ENCODE measurements at regions not wholly inside any gene's neighbourhood (a gene's known extent, or its start where the extent isn't known, plus 50 kb on each side); places are given as distances from the start of the nearest gene placed in this dataset.
"Not testable (repeated sequence)": the region's sequence is repeated elsewhere in the genome, so short reads cannot be mapped to it uniquely, and the experiment has no call there.

DNA sequence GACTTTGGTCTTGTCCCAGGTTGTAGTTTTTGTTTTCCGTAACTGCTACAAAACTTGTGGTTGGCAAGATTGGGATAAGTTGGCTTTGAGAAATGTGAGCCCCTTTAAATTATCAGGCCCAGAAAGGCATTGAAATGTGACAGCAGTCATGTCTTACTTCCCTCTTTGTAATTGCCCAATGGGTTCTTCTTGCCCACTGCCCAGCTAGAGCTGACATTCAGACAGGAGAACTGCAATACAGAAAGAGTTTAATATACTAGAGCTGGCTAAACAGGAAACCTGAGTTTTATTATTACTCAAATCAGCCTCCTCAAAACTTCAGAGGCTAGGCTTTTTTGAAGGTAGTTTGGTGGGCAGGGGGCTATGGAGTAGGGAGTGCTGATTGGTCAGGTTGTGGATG is 288.3 kb downstream of the ZNF674 start:
- H3K4me1 Mint-ChIP-seq: peaks cover 2% of the 10 kb centered on the region
- POLR2A ChIA-PET: no interaction called here
- no peaks in the 10 kb centered on the region for H3K27me3 Mint-ChIP-seq
- H3K4me3 Mint-ChIP-seq: no peak overlapping the region
- H3K9me3 Mint-ChIP-seq: no peaks in the 10 kb centered on the region
- no peak overlapping the region for H3K27ac Mint-ChIP-seq
- ATAC-seq (ENCODE audit: low read depth): no peak
- no peaks in the 10 kb centered on the region for H3K36me3 Mint-ChIP-seq
- no peak for DNase-seq

DNA sequence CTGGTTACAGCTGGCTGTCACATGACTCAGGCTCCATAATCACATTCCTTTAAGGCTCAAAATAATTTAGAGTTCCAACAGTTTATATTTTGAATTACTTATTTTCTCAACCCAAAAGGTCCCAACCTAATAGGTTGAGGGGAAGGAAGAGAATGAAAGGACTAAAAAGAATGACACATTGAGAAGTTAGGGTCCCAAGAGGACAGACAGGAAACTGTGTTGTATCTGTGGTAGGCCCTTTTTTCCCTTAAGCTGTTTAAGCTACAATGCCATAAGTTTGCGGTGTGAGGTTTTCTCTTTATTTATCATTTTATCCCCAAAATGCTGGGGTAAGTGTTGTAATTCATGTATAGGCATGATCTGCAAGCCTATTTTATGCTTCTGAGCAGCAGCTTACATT is 290.2 kb downstream of the ZNF674 start:
- POLR2A ChIA-PET: no interaction called here
- Mint-ChIP-seq H3K27ac (no peak overlapping the region), H3K27me3 (no peaks in the 10 kb centered on the region), H3K4me3 (no peak overlapping the region), H3K4me1 (peaks cover 2% of the 10 kb centered on the region), H3K9me3 (no peaks in the 10 kb centered on the region), H3K36me3 (no peaks in the 10 kb centered on the region)
- DNase-seq (no peak), ATAC-seq (ENCODE audit: low read depth) (no peak)

DNA sequence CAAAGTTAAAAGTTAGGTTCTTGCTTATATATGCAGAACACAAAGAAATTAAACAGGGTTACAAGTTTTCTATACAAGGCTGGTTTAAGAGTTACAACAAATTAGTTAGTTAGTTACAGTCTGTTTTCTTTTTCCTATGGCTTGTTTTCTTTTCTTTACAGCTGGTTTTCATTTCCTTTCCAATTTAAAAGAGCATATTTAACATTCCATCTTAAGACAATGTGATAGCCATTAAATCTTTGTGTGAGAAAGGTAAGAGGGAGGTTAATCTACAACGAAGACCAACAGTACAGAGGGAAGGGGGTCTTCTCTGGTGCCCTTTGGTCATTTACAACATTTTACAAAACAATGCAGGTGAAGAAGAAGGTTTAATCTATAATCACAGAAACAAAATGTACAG is 290.6 kb downstream of the ZNF674 start:
- no peak for DNase-seq
- H3K27me3 Mint-ChIP-seq: no peaks in the 10 kb centered on the region
- no peak overlapping the region for H3K4me3 Mint-ChIP-seq
- H3K4me1 Mint-ChIP-seq: peaks cover 2% of the 10 kb centered on the region
- no peaks in the 10 kb centered on the region for H3K36me3 Mint-ChIP-seq
- H3K27ac Mint-ChIP-seq: no peak overlapping the region
- no peaks in the 10 kb centered on the region for H3K9me3 Mint-ChIP-seq
- ATAC-seq (ENCODE audit: low read depth): no peak
- POLR2A ChIA-PET: no interaction called here

DNA sequence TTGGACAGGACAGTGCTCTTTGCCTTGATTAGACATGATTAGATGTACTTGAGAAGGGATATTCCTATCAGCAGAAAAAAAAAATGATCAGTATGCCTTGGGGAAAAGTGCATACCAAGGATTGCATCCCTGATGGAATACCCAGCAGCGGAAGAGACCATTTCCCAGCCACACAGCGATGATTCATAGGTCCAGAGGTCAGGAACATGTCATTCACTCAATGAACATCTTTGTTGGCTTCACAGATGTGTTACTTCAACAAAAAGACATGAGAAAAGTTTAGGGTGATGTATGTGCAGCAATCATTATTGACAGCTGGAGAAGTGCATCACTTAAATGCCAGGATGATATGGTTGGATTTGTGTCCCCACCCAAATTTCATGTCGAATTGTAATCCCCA is 293.5 kb downstream of the ZNF674 start:
- H3K27ac Mint-ChIP-seq: no peak overlapping the region
- H3K4me3 Mint-ChIP-seq: no peak overlapping the region
- H3K36me3 Mint-ChIP-seq: no peaks in the 10 kb centered on the region
- no peaks in the 10 kb centered on the region for H3K9me3 Mint-ChIP-seq
- POLR2A ChIA-PET: no interaction called here
- no peaks in the 10 kb centered on the region for H3K27me3 Mint-ChIP-seq
- ATAC-seq (ENCODE audit: low read depth) (no peak), DNase-seq (no peak)
- H3K4me1 Mint-ChIP-seq: no peaks in the 10 kb centered on the region

DNA sequence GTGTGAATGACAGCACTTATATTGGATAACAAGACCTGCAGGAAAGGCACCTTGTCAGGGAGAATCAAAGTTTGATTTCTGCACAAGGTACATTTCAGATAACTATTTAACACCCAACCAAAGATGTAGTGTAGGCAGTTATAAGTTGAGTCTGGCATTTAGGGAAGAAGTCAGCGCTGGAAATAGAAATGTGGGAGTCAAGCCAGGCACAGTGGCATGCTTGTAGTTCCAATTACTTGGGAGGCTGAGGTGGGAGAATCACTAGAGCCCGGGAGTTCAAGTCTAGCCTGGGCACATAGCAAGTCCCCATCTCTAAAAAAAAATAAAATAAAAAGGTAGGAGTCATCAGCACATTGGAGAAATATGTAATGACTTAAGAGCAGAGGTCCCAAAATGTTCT is 295.1 kb downstream of the ZNF674 start:
- DNase-seq (no peak), ATAC-seq (ENCODE audit: low read depth) (no peak)
- POLR2A ChIA-PET: no interaction called here
- H3K4me1 Mint-ChIP-seq: no peaks in the 10 kb centered on the region
- no peaks in the 10 kb centered on the region for H3K27me3 Mint-ChIP-seq
- H3K9me3 Mint-ChIP-seq: peaks cover under 1% of the 10 kb centered on the region
- H3K4me3 Mint-ChIP-seq: no peak overlapping the region
- no peak overlapping the region for H3K27ac Mint-ChIP-seq
- no peaks in the 10 kb centered on the region for H3K36me3 Mint-ChIP-seq

DNA sequence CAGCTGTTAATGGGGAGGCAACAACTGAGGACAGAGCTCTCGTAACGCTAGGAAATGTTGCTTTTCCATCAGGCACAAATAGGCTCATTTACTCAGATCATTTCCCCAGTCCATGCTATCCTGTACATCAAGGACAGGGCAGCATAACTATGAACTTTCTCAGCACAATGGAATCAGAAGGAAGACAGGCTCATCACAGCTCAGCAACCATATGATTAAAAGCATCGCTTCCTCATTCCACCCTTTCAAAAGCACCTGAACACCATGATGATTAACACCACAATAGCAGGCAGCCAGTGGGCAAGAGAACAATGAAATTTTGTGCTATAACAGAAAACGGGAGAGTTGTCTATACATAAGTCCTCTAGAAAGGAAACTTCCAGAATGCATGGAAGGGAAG is 297.8 kb downstream of the ZNF674 start:
- Mint-ChIP-seq H3K9me3 (peaks cover 2% of the 10 kb centered on the region), H3K4me3 (no peak overlapping the region), H3K27ac (no peak overlapping the region), H3K4me1 (no peaks in the 10 kb centered on the region), H3K27me3 (no peaks in the 10 kb centered on the region), H3K36me3 (no peaks in the 10 kb centered on the region)
- DNase-seq (no peak), ATAC-seq (ENCODE audit: low read depth) (no peak)
- POLR2A ChIA-PET: no interaction called here

DNA sequence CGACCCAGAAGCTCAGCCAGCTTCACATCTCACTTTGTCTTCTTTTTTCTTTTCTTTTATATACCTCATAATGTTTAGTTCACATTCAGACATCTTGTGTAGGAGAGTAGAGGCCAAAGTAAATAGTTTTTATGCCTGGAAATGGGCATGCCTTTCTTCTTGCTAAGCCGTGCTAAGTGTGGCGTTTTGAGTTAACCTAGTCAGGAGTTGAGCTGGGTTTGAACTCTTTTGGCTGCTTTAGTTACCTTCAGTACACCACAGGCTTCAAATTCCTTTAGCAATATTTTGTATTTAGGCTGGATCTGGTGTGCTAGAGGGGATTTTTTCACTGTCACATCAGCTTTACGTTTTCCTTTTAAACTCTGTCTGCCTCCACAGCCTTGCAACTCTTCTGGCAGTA is 300.8 kb downstream of the ZNF674 start:
- H3K27ac Mint-ChIP-seq: no peak overlapping the region
- peaks cover 2% of the 10 kb centered on the region for H3K9me3 Mint-ChIP-seq
- ATAC-seq (ENCODE audit: low read depth): no peak
- POLR2A ChIA-PET: no interaction called here
- H3K4me1 Mint-ChIP-seq: no peaks in the 10 kb centered on the region
- no peak for DNase-seq
- H3K4me3 Mint-ChIP-seq: no peak overlapping the region
- H3K36me3 Mint-ChIP-seq: no peaks in the 10 kb centered on the region
- H3K27me3 Mint-ChIP-seq: no peaks in the 10 kb centered on the region

DNA sequence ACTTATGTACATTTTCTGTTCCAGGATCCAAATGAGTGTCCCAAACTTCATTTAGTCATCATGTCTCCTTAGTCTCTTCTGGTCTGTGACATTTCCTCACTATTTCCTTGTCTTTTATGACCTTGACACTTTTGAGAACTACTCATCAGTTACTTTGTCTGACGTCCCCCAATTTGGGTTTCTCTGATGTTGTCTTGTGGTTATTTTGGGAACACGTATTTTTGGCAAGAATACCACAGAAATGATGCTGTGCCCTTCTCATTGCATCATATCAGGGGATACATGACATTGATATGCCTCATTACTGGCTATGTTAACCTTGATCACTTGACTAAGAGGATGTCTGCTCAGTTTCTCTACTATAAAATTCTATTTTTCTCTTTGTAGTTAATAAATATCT is 308.8 kb downstream of the ZNF674 start:
- no peaks in the 10 kb centered on the region for H3K9me3 Mint-ChIP-seq
- ATAC-seq (ENCODE audit: low read depth) (no peak), DNase-seq (no peak)
- no peak overlapping the region for H3K4me3 Mint-ChIP-seq
- POLR2A ChIA-PET: no interaction called here
- H3K27me3 Mint-ChIP-seq: no peaks in the 10 kb centered on the region
- H3K4me1 Mint-ChIP-seq: peaks cover 2% of the 10 kb centered on the region
- no peak overlapping the region for H3K27ac Mint-ChIP-seq
- H3K36me3 Mint-ChIP-seq: no peaks in the 10 kb centered on the region

DNA sequence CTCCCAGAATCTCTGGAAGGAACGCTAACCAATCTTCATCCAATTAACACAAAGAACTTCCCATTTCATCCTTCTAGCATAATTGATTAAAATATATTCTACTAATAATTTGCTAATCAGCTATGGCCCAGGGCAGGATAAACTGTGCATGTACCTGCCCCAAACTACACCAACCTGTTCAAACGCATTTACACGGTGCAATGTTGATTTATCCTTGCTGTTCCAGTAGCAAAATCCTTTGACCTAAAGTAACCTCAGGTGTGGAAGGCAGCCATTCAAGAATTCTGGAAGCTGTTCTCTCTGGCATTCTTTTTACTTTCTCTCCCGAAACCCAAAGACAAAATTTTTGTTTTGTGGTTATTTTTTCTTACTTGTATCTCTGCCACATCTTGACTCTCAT is 309.4 kb downstream of the ZNF674 start:
- H3K27me3 Mint-ChIP-seq: no peaks in the 10 kb centered on the region
- no peak overlapping the region for H3K27ac Mint-ChIP-seq
- H3K4me1 Mint-ChIP-seq: peaks cover 2% of the 10 kb centered on the region
- no peaks in the 10 kb centered on the region for H3K36me3 Mint-ChIP-seq
- ATAC-seq (ENCODE audit: low read depth) (no peak), DNase-seq (no peak)
- H3K9me3 Mint-ChIP-seq: no peaks in the 10 kb centered on the region
- H3K4me3 Mint-ChIP-seq: no peak overlapping the region
- POLR2A ChIA-PET: no interaction called here

DNA sequence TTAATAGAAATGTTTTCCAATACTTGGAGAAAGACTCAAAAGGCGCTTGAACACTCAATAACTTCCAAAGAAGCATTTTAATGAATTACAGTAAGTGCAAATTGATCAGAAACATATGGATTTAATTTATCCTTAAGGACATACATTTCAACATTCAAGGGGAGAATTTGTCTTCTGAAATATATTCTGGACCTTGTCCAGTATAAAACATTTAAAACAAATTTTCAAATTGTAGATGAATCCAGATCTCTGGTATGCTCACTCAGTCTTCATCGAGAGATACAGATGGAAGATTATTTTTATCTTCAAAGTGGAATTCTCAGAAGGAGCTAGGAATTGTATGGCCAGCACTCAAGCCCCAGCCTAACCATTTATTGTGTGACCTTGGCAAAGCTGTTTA is 310.4 kb downstream of the ZNF674 start:
- no peaks in the 10 kb centered on the region for H3K36me3 Mint-ChIP-seq
- no peak for ATAC-seq (ENCODE audit: low read depth)

DNA sequence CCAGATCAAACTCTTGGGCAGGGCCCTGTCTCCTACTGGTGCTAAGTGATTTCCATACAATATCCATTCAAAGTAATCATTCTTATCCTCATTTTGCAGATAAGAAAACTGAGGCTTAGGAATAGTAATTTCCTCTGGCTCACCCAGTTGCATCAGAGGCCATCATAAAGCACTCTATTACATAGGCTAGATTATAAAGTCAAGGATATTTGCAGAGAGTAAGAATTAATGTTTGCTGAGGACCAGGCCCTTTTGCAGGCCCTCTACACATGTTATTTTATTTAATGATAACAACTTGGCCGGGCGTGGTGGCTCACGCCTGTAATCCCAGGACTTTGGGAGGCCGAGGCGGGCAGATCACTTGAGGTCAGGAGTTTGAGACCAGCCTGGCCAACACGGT is 316.8 kb downstream of the ZNF674 start:
- POLR2A ChIA-PET: no interaction called here
- Mint-ChIP-seq H3K36me3 (no peaks in the 10 kb centered on the region), H3K4me1 (no peaks in the 10 kb centered on the region)

More for the DNA sequence above, 310.4 kb downstream of the ZNF674 start:
- no peaks in the 10 kb centered on the region for H3K27me3 Mint-ChIP-seq
- H3K4me1 Mint-ChIP-seq: peaks cover 2% of the 10 kb centered on the region
- H3K9me3 Mint-ChIP-seq: no peaks in the 10 kb centered on the region
- no peak overlapping the region for H3K4me3 Mint-ChIP-seq
- POLR2A ChIA-PET: no interaction called here
- H3K27ac Mint-ChIP-seq: no peak overlapping the region
- no peak for DNase-seq

DNA sequence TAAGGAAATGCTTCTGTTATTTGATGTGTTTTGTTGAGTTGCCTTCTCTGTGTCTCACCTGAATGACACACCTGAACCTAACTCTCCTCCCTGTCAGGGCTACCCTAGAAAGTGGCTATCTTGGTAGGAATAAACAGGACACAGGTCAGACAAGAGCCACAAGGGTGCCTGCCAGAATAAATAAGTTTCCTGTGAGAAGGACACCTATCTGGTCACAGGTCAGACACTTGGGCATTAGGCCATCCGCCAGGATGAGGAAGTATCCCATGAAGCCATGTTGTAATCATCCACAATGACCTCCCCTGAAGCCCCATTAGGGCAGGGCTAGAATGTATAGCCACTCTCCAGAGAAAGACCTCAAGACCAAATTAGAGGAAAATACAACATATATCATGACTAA is 318.8 kb downstream of the ZNF674 start:
- ATAC-seq (ENCODE audit: low read depth) (no peak), DNase-seq (no peak)
- no peak overlapping the region for H3K4me3 Mint-ChIP-seq
- no peaks in the 10 kb centered on the region for H3K36me3 Mint-ChIP-seq
- POLR2A ChIA-PET: no interaction called here
- no peaks in the 10 kb centered on the region for H3K27me3 Mint-ChIP-seq
- no peaks in the 10 kb centered on the region for H3K4me1 Mint-ChIP-seq
- H3K27ac Mint-ChIP-seq: no peak overlapping the region
- H3K9me3 Mint-ChIP-seq: no peaks in the 10 kb centered on the region

More for the DNA sequence above, 316.8 kb downstream of the ZNF674 start:
- Mint-ChIP-seq H3K9me3 (no peaks in the 10 kb centered on the region), H3K27ac (no peak overlapping the region), H3K27me3 (no peaks in the 10 kb centered on the region), H3K4me3 (no peak overlapping the region)
- ATAC-seq (ENCODE audit: low read depth) (no peak), DNase-seq (no peak)

DNA sequence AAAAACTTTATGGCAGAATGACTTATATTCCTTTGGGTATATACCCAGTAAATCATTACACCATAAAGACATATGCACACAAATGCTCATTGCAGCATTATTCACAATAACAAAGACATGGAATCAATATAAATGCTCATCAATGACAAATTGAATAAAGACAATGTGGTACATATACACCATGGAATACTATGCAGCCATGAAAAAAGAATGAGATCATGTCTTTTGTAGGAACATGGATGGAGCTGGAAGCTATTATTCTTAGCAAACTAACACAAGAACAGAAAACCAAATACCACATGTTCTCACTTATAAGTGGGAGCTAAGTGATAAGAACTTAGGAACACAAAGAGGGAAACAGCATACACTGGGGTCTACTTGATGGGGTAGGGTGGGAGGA is 321.7 kb downstream of the ZNF674 start:
- H3K9me3 Mint-ChIP-seq; H3K4me3 Mint-ChIP-seq; DNase-seq; H3K27me3 Mint-ChIP-seq; H3K27ac Mint-ChIP-seq; POLR2A ChIA-PET; ATAC-seq (ENCODE audit: low read depth); H3K4me1 Mint-ChIP-seq; H3K36me3 Mint-ChIP-seq: not testable (repeated sequence)

DNA sequence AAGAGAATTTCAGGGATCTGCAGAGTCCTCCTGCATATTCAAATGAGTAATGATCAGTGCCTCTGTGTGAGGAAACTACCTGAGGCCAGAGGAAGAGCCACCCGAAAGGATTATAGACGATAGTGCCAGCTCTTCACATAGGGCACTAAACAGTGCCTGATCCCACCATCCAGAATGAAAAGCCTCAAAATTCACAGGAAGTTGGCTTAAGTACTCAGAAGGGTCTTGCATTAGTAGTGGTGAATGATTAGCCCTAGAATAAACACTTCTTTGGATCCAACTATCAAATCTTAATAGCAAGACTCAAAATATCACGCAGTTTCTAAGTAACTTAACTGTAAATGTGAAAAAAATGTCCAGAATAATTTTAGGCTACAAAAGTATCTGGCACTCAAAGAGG is 324.4 kb downstream of the ZNF674 start:
- Mint-ChIP-seq H3K4me1 (no peaks in the 10 kb centered on the region), H3K4me3 (no peak overlapping the region), H3K27ac (no peak overlapping the region), H3K27me3 (no peaks in the 10 kb centered on the region), H3K9me3 (no peaks in the 10 kb centered on the region), H3K36me3 (no peaks in the 10 kb centered on the region)
- POLR2A ChIA-PET: no interaction called here
- ATAC-seq (ENCODE audit: low read depth): no peak
- DNase-seq: no peak

DNA sequence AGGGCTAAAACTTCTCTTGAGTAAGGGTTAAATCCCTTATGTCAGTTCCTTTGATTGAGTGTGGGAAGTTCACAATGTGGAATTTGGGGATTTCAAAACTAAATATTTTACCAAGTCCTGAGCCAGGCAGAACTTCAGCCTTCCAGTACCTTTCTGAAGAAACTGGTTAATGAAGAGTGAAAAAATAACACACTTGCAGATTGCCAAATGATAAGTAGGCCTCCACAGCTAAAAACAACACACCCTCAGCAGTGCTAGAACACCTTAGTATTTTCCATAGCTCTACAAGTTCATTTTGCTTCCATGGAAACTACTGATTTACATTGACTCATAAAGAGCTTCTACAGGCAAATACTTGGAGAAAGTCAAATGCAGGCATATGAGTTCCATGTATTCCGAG is 326.8 kb downstream of the ZNF674 start:
- no peak for DNase-seq
- no peaks in the 10 kb centered on the region for H3K4me1 Mint-ChIP-seq
- no peaks in the 10 kb centered on the region for H3K9me3 Mint-ChIP-seq
- H3K27ac Mint-ChIP-seq: no peak overlapping the region
- no peak overlapping the region for H3K4me3 Mint-ChIP-seq
- no peaks in the 10 kb centered on the region for H3K36me3 Mint-ChIP-seq
- H3K27me3 Mint-ChIP-seq: peaks cover 3% of the 10 kb centered on the region
- POLR2A ChIA-PET: no interaction called here
- ATAC-seq (ENCODE audit: low read depth): no peak
